ENCODE measurements at regions not wholly inside any gene's neighbourhood (a gene's known extent, or its start where the extent isn't known, plus 50 kb on each side); places are given as distances from the start of the nearest gene placed in this dataset.

GRCh38 chr5:152739916-152740315 lies 334.8 kb upstream of the NMUR2 start:
- TF ChIP-seq CTCF (conservative IDR thresholded peaks at IDR 0.05) (no peak), ZFX (IDR thresholded peaks at IDR 0.05) (no peak)

All from C4-2B (cell line).